ENCODE measurements at regions not wholly inside any gene's neighbourhood (a gene's known extent, or its start where the extent isn't known, plus 50 kb on each side); places are given as distances from the start of the nearest gene placed in this dataset.

DNA sequence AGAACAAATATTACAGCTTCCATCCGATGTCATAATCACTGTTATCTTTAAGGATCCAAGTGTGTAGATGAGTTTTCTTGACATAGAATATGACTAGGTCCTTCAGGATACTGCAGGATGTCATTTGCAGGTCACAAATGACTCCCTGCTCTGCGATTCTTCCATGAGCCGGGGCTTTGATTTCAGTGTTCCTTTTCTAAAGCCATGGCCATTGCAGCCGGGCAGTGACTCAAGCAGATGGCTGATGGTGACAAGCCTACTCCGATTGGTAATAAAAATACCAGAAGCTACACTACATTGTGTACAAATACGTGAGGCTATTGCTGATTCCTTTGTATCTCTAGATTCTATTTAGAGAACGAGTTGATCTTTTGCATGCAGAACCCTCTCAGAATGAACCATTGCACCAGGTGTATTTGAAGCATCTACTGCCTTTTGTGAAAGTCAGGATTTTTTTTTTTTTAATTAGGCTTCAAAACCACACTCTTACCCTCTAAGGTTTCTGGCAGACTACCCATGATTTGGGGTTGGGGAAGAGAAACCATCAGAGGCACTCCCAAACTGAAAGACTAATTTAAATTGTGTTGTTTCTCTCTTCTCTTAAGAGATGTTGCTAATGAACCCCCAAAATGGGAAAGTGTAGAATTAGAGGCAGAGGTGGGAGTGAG, 271.0 kb upstream of the ADRA1B start:
- TF ChIP-seq, protein P1, sequence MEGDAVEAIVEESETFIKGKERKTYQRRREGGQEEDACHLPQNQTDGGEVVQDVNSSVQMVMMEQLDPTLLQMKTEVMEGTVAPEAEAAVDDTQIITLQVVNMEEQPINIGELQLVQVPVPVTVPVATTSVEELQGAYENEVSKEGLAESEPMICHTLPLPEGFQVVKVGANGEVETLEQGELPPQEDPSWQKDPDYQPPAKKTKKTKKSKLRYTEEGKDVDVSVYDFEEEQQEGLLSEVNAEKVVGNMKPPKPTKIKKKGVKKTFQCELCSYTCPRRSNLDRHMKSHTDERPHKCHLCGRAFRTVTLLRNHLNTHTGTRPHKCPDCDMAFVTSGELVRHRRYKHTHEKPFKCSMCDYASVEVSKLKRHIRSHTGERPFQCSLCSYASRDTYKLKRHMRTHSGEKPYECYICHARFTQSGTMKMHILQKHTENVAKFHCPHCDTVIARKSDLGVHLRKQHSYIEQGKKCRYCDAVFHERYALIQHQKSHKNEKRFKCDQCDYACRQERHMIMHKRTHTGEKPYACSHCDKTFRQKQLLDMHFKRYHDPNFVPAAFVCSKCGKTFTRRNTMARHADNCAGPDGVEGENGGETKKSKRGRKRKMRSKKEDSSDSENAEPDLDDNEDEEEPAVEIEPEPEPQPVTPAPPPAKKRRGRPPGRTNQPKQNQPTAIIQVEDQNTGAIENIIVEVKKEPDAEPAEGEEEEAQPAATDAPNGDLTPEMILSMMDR (IDR thresholded peaks at IDR 0.05; ENCODE audit: low read length): no peak
- no peak for TF ChIP-seq EZH2 (optimal IDR thresholded peaks at IDR 0.05; ENCODE audit: low read depth, low read length)
- TF ChIP-seq EZH2phosphoT487 (IDR thresholded peaks at IDR 0.05; ENCODE audit: low read length): no peak
